ENCODE measurements at regions not wholly inside any gene's neighbourhood (a gene's known extent, or its start where the extent isn't known, plus 50 kb on each side); places are given as distances from the start of the nearest gene placed in this dataset.

GRCh38 chrX:22616867-22617266 is 344.2 kb downstream of the CBLL2 start:
- H3K4me3 ChIP-seq (ENCODE audit: control insufficient read depth, low read depth, low read length), result no peak overlapping the region
- no peak for DNase-seq (ENCODE audit: low read depth)
- no peak for TF ChIP-seq CTCF (IDR thresholded peaks at IDR 0.05; ENCODE audit: control insufficient read depth, insufficient read depth, low read depth, low read length, missing control alignments)

GRCh38 chrX:22627576-22627975 is 354.9 kb downstream of the CBLL2 start:
- no peak for DNase-seq (ENCODE audit: low read depth)
- no peak for TF ChIP-seq CTCF (IDR thresholded peaks at IDR 0.05; ENCODE audit: control insufficient read depth, insufficient read depth, low read depth, low read length, missing control alignments)
- no peak overlapping the region for H3K4me3 ChIP-seq (ENCODE audit: control insufficient read depth, low read depth, low read length)

GRCh38 chrX:22628275-22628674 is 355.6 kb downstream of the CBLL2 start:
- no peak overlapping the region for H3K4me3 ChIP-seq (ENCODE audit: control insufficient read depth, low read depth, low read length)
- TF ChIP-seq CTCF (IDR thresholded peaks at IDR 0.05; ENCODE audit: control insufficient read depth, insufficient read depth, low read depth, low read length, missing control alignments), result no peak
- DNase-seq (ENCODE audit: low read depth), result no peak

GRCh38 chrX:22629105-22629725 is 356.5 kb downstream of the CBLL2 start:
- no peak overlapping the region for H3K4me3 ChIP-seq (ENCODE audit: control insufficient read depth, low read depth, low read length)
- no peak for TF ChIP-seq CTCF (IDR thresholded peaks at IDR 0.05; ENCODE audit: control insufficient read depth, insufficient read depth, low read depth, low read length, missing control alignments)
- DNase-seq (ENCODE audit: low read depth), result no peak

- TF ChIP-seq CTCF (IDR thresholded peaks at IDR 0.05; ENCODE audit: control insufficient read depth, insufficient read depth, low read depth, low read length, missing control alignments), result no peak
- H3K4me3 ChIP-seq (ENCODE audit: control insufficient read depth, low read depth, low read length), result no peak overlapping the region
- DNase-seq (ENCODE audit: low read depth), result peak; percentile 41
Observed at GRCh38 chrX:22634083-22634482, 361.4 kb downstream of the CBLL2 start.

- no peak for TF ChIP-seq CTCF (IDR thresholded peaks at IDR 0.05; ENCODE audit: control insufficient read depth, insufficient read depth, low read depth, low read length, missing control alignments)
- no peak for DNase-seq (ENCODE audit: low read depth)
- H3K4me3 ChIP-seq (ENCODE audit: control insufficient read depth, low read depth, low read length), result no peak overlapping the region
Observed at GRCh38 chrX:22634751-22635150, 362.0 kb downstream of the CBLL2 start.

GRCh38 chrX:22648281-22648680 is 351.5 kb upstream of the DDX53 start:
- DNase-seq (ENCODE audit: low read depth), result no peak
- TF ChIP-seq CTCF (IDR thresholded peaks at IDR 0.05; ENCODE audit: control insufficient read depth, insufficient read depth, low read depth, low read length, missing control alignments), result no peak
- H3K4me3 ChIP-seq (ENCODE audit: control insufficient read depth, low read depth, low read length), result no peak overlapping the region
